ENCODE measurements at regions not wholly inside any gene's neighbourhood (a gene's known extent, or its start where the extent isn't known, plus 50 kb on each side); places are given as distances from the start of the nearest gene placed in this dataset.

- H3K4me3 ChIP-seq (ENCODE audit: low read depth, low read length): no peak overlapping the region
- no peak for TF ChIP-seq CTCF (IDR thresholded peaks at IDR 0.05; ENCODE audit: insufficient read depth, low read depth, low read length, missing control alignments)
- DNase-seq (ENCODE audit: low read depth): no peak
Measured at GRCh38 chr5:169512385-169512784, 71.2 kb upstream of the SPDL1 start.

GRCh38 chr5:169511708-169512107 lies 71.9 kb upstream of the SPDL1 start:
- no peak for TF ChIP-seq CTCF (IDR thresholded peaks at IDR 0.05; ENCODE audit: insufficient read depth, low read depth, low read length, missing control alignments)
- DNase-seq (ENCODE audit: low read depth): no peak
- H3K4me3 ChIP-seq (ENCODE audit: low read depth, low read length): no peak overlapping the region

GRCh38 chr5:169507051-169507450 lies 76.5 kb upstream of the SPDL1 start:
- no peak for TF ChIP-seq CTCF (IDR thresholded peaks at IDR 0.05; ENCODE audit: insufficient read depth, low read depth, low read length, missing control alignments)
- DNase-seq (ENCODE audit: low read depth): no peak
- H3K4me3 ChIP-seq (ENCODE audit: low read depth, low read length): no peak overlapping the region

GRCh38 chr5:169503886-169504285 lies 79.7 kb upstream of the SPDL1 start:
- no peak for DNase-seq (ENCODE audit: low read depth)

GRCh38 chr5:169499990-169500505 lies 83.5 kb upstream of the SPDL1 start:
- TF ChIP-seq CTCF (IDR thresholded peaks at IDR 0.05; ENCODE audit: insufficient read depth, low read depth, low read length, missing control alignments): no peak
- no peak overlapping the region for H3K4me3 ChIP-seq (ENCODE audit: low read depth, low read length)
- no peak for DNase-seq (ENCODE audit: low read depth)

More at GRCh38 chr5:169503886-169504285, 79.7 kb upstream of the SPDL1 start:
- no peak for TF ChIP-seq CTCF (IDR thresholded peaks at IDR 0.05; ENCODE audit: insufficient read depth, low read depth, low read length, missing control alignments)
- no peak overlapping the region for H3K4me3 ChIP-seq (ENCODE audit: low read depth, low read length)

GRCh38 chr5:169496878-169497277 lies 86.7 kb upstream of the SPDL1 start:
- no peak for TF ChIP-seq CTCF (IDR thresholded peaks at IDR 0.05; ENCODE audit: insufficient read depth, low read depth, low read length, missing control alignments)
- no peak for DNase-seq (ENCODE audit: low read depth)
- no peak overlapping the region for H3K4me3 ChIP-seq (ENCODE audit: low read depth, low read length)

GRCh38 chr5:169494941-169495548 lies 88.5 kb upstream of the SPDL1 start:
- DNase-seq (ENCODE audit: low read depth): no peak

More at GRCh38 chr5:169494941-169495548, 88.5 kb upstream of the SPDL1 start:
- H3K4me3 ChIP-seq (ENCODE audit: low read depth, low read length): no peak overlapping the region
- no peak for TF ChIP-seq CTCF (IDR thresholded peaks at IDR 0.05; ENCODE audit: insufficient read depth, low read depth, low read length, missing control alignments)

Measured in GM12865 (cell line).